Liver (tissue), 2 donors: ENCODE measurements at regions not wholly inside any gene's neighbourhood (a gene's known extent, or its start where the extent isn't known, plus 50 kb on each side); places are given as distances from the start of the nearest gene placed in this dataset.

Source experiments
- TF ChIP-seq, protein P1 (sequence below): fragments of 150-350 bp; IDR thresholded peaks from 2 replicates; pipeline ENCODE4 v1.5.1; 2017; ENCODE audit warnings: improper control_type of control experiment, low read depth, low read length; ENCODE audit not compliant: missing input control
- TF ChIP-seq, protein P2 (sequence below): IDR thresholded peaks from 2 replicates; pipeline ENCODE4 v1.6.1; 2016; ENCODE audit warnings: antibody characterized with exemption
- donor health status: healthy.

DNA sequence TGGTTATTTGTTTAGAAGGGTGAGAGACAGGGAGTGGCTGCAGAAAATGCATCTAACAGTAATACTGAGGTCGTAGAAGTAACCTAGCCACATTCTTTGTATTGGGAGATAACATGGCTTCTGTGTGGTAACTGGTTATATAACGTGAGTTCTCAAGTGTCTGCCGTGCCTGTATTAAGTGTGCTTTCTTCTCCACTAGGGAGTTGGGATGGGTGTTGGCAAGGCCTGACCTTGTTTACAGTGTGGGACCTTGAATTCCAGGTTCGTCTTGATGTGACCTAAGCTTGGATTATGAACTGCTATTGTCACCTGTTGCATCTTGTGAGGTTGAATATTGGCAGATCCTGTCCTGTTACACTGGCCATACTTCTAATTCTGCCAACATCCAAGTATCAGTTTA is 145.3 kb upstream of the NAMPT start:
- TF ChIP-seq, protein P1, sequence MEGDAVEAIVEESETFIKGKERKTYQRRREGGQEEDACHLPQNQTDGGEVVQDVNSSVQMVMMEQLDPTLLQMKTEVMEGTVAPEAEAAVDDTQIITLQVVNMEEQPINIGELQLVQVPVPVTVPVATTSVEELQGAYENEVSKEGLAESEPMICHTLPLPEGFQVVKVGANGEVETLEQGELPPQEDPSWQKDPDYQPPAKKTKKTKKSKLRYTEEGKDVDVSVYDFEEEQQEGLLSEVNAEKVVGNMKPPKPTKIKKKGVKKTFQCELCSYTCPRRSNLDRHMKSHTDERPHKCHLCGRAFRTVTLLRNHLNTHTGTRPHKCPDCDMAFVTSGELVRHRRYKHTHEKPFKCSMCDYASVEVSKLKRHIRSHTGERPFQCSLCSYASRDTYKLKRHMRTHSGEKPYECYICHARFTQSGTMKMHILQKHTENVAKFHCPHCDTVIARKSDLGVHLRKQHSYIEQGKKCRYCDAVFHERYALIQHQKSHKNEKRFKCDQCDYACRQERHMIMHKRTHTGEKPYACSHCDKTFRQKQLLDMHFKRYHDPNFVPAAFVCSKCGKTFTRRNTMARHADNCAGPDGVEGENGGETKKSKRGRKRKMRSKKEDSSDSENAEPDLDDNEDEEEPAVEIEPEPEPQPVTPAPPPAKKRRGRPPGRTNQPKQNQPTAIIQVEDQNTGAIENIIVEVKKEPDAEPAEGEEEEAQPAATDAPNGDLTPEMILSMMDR, result no peak
- TF ChIP-seq, protein P2, sequence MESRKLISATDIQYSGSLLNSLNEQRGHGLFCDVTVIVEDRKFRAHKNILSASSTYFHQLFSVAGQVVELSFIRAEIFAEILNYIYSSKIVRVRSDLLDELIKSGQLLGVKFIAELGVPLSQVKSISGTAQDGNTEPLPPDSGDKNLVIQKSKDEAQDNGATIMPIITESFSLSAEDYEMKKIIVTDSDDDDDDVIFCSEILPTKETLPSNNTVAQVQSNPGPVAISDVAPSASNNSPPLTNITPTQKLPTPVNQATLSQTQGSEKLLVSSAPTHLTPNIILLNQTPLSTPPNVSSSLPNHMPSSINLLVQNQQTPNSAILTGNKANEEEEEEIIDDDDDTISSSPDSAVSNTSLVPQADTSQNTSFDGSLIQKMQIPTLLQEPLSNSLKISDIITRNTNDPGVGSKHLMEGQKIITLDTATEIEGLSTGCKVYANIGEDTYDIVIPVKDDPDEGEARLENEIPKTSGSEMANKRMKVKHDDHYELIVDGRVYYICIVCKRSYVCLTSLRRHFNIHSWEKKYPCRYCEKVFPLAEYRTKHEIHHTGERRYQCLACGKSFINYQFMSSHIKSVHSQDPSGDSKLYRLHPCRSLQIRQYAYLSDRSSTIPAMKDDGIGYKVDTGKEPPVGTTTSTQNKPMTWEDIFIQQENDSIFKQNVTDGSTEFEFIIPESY, result no peak
